Neural cell (in vitro differentiated cells): ENCODE measurements at regions not wholly inside any gene's neighbourhood (a gene's known extent, or its start where the extent isn't known, plus 50 kb on each side); places are given as distances from the start of the nearest gene placed in this dataset.

ENCODE experiments used
- H2AFZ ChIP-seq: fragments of 200-600, 300-800 bp; sonication (generic), shearing (Covaris generic); 2 replicates; pipeline ENCODE4 v1.6.0; 2014; ENCODE audit warnings: low read depth, mild to moderate bottlenecking, antibody characterized with exemption, low read length, moderate library complexity
- H3F3A ChIP-seq: fragments of 200-600 bp; shearing (Covaris generic); 2 replicates; pipeline ENCODE4 v1.6.1; 2016; ENCODE audit warnings: mild to moderate bottlenecking, moderate library complexity, mixed read lengths, antibody characterized with exemption, low read length; ENCODE audit not compliant: insufficient read depth, poor library complexity, severe bottlenecking
- H3K27ac ChIP-seq: fragments of 200-600, 300-800 bp; sonication (generic), shearing (Covaris generic); 2 replicates; pipeline ENCODE4 v1.5.1; 2014; ENCODE audit warnings: mild to moderate bottlenecking, low read length, moderate library complexity
- H3K27me3 ChIP-seq: fragments of 300-800, 200-600 bp; sonication (generic), shearing (Covaris generic); 2 replicates; pipeline ENCODE4 v1.6.0; 2014; ENCODE audit warnings: mild to moderate bottlenecking, low read depth, low read length, moderate library complexity; ENCODE audit not compliant: insufficient read depth
- H3K36me3 ChIP-seq: fragments of 300-800, 200-600 bp; sonication (generic), shearing (Covaris generic); 2 replicates; pipeline ENCODE4 v1.5.1; 2014; ENCODE audit warnings: mild to moderate bottlenecking, antibody characterized with exemption, low read length, moderate library complexity; ENCODE audit not compliant: insufficient read depth
- H3K4me2 ChIP-seq: fragments of 300-800, 200-600 bp; sonication (generic), shearing (Covaris generic); 2 replicates; pipeline ENCODE4 v1.6.0; 2014; ENCODE audit warnings: mild to moderate bottlenecking, low read length
- H3K4me3 ChIP-seq: fragments of 300-800, 200-600 bp; sonication (generic), shearing (Covaris generic); 2 replicates; pipeline ENCODE4 v1.5.1; 2014; ENCODE audit warnings: mild to moderate bottlenecking, low read length, moderate library complexity
- H3K79me2 ChIP-seq: fragments of 200-600 bp; shearing (Covaris generic); replicated peaks from 2 replicates; pipeline ENCODE4 v1.6.0; 2014; ENCODE audit warnings: mild to moderate bottlenecking, low read length, moderate library complexity; ENCODE audit not compliant: insufficient read depth
- H3K9ac ChIP-seq: fragments of 300-800, 200-600 bp; sonication (generic), shearing (Covaris generic); 2 replicates; pipeline ENCODE4 v1.6.1; 2016; ENCODE audit warnings: mild to moderate bottlenecking, low read length, mixed read lengths
- H3K9me2 ChIP-seq: fragments of 200-600 bp; shearing (Covaris generic); 2 replicates; pipeline ENCODE4 v1.6.1; 2016; ENCODE audit warnings: mild to moderate bottlenecking, low read length, mixed read lengths; ENCODE audit not compliant: insufficient read depth
- H3K9me3 ChIP-seq: fragments of 200-600, 300-800 bp; sonication (generic), shearing (Covaris generic); 2 replicates; pipeline ENCODE4 v1.6.1; 2016; ENCODE audit warnings: mild to moderate bottlenecking, mixed run types, low read length, moderate library complexity, mixed read lengths
- H4K20me1 ChIP-seq: fragments of 200-600 bp; shearing (Covaris generic); 2 replicates; pipeline ENCODE4 v1.6.1; 2016; ENCODE audit warnings: mild to moderate bottlenecking, mixed run types; ENCODE audit not compliant: insufficient read depth
- EP300 ChIP-seq: fragments of 450-650 bp; conservative IDR thresholded peaks from 2 replicates; pipeline ENCODE4 v1.6.1; 2014; ENCODE audit warnings: antibody characterized with exemption, mild to moderate bottlenecking, moderate library complexity; ENCODE audit not compliant: poor library complexity, severe bottlenecking
- EZH2 ChIP-seq: fragments of 200-600, 300-800 bp; shearing (Covaris generic), sonication (generic); IDR thresholded peaks from 2 replicates; pipeline ENCODE4 v1.6.1; 2014; ENCODE audit warnings: antibody characterized with exemption, low read length, borderline replicate concordance, mild to moderate bottlenecking; ENCODE audit not compliant: insufficient read depth, poor library complexity, severe bottlenecking
- MXI1 ChIP-seq: fragments of 450-650 bp; conservative IDR thresholded peaks from 2 replicates; pipeline ENCODE4 v1.6.1; 2014; ENCODE audit warnings: antibody characterized with exemption, mild to moderate bottlenecking; ENCODE audit not compliant: poor library complexity, severe bottlenecking
- POLR2AphosphoS5 ChIP-seq: IDR thresholded peaks from 2 replicates; pipeline ENCODE4 v1.6.1; 2012
- RAD21 ChIP-seq: fragments of 450-650 bp; conservative IDR thresholded peaks from 2 replicates; pipeline ENCODE4 v1.6.1; 2014; ENCODE audit warnings: antibody characterized with exemption, mild to moderate bottlenecking, moderate library complexity
- SMC3 ChIP-seq: fragments of 450-650 bp; conservative IDR thresholded peaks from 2 replicates; pipeline ENCODE4 v1.6.1; 2014; ENCODE audit warnings: antibody characterized with exemption, mild to moderate bottlenecking, moderate library complexity; ENCODE audit not compliant: poor library complexity
- TAF1 ChIP-seq: IDR thresholded peaks from 2 replicates; pipeline ENCODE4 v1.6.1; 2012; ENCODE audit warnings: low read depth
- TF ChIP-seq, protein P1 (sequence below): fragments of 450-650 bp; IDR thresholded peaks from 2 replicates; pipeline ENCODE4 v1.5.1; 2014; ENCODE audit warnings: antibody characterized with exemption, mild to moderate bottlenecking, moderate library complexity; ENCODE audit not compliant: poor library complexity, severe bottlenecking
- TF ChIP-seq, protein P2 (sequence below): IDR thresholded peaks from 2 replicates; pipeline ENCODE4 v1.6.1; 2012; ENCODE audit warnings: borderline replicate concordance

DNA sequence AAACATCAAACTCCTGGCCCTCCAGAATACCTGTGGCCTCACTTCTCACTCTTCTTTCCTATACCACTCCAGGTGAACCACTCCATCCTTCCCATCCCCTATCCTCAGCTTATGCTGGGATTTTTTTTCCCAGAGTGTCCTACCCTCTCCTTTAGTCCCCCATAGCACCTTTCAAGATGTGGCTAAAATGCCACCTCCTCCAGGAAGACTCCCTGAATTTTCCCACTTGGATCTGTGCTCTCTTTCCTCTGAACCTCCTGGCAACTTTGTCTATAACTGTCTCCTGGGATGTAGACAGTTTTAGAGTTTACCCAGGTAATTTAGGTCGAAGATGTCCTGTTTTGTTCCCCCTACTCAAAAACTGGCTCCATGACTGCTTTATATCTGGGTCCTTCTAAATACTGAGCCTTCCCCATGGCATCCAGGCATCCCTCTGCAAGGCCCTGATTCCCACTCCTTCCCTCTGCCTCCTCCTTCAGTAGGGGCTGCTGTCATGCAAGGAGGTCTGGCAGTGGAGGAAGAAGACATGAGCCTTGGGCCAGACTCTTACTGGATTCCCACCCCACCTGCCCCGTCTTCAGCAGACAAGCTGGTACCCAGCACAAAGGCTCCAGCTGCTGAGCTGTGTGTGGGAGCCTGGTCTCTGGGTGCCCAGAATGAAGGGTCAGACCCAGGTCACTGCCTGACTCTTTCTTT, 161.5 kb downstream of the SMAD6 start:
- Histone ChIP-seq H3K27me3 (no peaks in the 10 kb centered on the region), H3K27ac (no peak overlapping the region), H3K4me2 (no peak overlapping the region), H4K20me1 (no peaks in the 10 kb centered on the region), H3F3A (no peaks in the 10 kb centered on the region), H3K36me3 (no peaks in the 10 kb centered on the region), H3K9me2 (no peaks in the 10 kb centered on the region), H3K9me3 (no peaks in the 10 kb centered on the region), H3K79me2 (no peaks in the 10 kb centered on the region), H3K9ac (no peak overlapping the region), H2AFZ (no peak overlapping the region), H3K4me3 (no peak overlapping the region)
- no peak for TF ChIP-seq EZH2
- TF ChIP-seq TAF1: no peak
- TF ChIP-seq MXI1: no peak
- TF ChIP-seq, protein P1, sequence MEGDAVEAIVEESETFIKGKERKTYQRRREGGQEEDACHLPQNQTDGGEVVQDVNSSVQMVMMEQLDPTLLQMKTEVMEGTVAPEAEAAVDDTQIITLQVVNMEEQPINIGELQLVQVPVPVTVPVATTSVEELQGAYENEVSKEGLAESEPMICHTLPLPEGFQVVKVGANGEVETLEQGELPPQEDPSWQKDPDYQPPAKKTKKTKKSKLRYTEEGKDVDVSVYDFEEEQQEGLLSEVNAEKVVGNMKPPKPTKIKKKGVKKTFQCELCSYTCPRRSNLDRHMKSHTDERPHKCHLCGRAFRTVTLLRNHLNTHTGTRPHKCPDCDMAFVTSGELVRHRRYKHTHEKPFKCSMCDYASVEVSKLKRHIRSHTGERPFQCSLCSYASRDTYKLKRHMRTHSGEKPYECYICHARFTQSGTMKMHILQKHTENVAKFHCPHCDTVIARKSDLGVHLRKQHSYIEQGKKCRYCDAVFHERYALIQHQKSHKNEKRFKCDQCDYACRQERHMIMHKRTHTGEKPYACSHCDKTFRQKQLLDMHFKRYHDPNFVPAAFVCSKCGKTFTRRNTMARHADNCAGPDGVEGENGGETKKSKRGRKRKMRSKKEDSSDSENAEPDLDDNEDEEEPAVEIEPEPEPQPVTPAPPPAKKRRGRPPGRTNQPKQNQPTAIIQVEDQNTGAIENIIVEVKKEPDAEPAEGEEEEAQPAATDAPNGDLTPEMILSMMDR: no peak

DNA sequence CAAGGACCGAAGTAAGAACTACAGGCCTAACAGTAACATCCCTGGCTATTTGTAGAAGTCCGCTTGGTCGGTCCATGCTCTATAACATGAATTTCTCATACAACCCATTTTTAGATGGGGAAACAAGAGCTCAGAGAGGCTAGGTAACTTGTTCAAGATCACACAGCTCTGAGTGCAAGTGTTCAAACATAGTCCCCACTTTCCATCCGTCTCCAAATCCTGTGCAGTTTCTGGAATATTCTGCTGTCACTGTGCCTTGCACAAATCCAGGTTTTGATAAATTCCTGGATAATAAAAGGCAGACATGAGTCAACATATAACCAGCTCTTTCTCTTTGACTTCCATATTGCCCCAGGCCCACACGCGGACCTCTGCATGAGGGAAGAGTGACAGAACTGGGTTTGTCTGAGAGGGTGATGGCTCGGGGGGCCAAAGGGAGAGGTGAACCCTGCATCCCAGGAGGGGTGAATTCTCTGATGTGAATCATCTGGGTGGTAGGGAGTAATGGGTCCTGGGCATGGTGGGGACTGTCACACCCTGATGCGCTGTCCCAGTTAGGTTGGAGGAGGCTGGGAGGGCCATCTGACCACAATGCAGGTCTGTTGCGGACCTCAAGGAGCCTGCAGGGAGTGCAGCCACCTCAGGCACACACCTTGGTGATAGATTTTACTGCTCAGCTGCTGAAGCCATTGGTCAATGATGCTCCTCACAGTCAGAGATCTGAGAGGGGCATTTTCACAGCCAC, 162.2 kb downstream of the SMAD6 start:
- Histone ChIP-seq H4K20me1 (no peaks in the 10 kb centered on the region), H3K9me2 (no peaks in the 10 kb centered on the region), H3K27ac (no peak overlapping the region), H3K4me2 (no peak overlapping the region), H3K79me2 (no peaks in the 10 kb centered on the region), H3K9me3 (no peaks in the 10 kb centered on the region), H2AFZ (no peak overlapping the region), H3F3A (no peaks in the 10 kb centered on the region), H3K27me3 (no peaks in the 10 kb centered on the region), H3K36me3 (no peaks in the 10 kb centered on the region), H3K9ac (no peak overlapping the region), H3K4me3 (no peak overlapping the region)
- TF ChIP-seq EP300 (no peak), RAD21 (no peak), TAF1 (no peak), SMC3 (no peak), MXI1 (no peak), POLR2AphosphoS5 (no peak), EZH2 (no peak)
- TF ChIP-seq, protein P2, sequence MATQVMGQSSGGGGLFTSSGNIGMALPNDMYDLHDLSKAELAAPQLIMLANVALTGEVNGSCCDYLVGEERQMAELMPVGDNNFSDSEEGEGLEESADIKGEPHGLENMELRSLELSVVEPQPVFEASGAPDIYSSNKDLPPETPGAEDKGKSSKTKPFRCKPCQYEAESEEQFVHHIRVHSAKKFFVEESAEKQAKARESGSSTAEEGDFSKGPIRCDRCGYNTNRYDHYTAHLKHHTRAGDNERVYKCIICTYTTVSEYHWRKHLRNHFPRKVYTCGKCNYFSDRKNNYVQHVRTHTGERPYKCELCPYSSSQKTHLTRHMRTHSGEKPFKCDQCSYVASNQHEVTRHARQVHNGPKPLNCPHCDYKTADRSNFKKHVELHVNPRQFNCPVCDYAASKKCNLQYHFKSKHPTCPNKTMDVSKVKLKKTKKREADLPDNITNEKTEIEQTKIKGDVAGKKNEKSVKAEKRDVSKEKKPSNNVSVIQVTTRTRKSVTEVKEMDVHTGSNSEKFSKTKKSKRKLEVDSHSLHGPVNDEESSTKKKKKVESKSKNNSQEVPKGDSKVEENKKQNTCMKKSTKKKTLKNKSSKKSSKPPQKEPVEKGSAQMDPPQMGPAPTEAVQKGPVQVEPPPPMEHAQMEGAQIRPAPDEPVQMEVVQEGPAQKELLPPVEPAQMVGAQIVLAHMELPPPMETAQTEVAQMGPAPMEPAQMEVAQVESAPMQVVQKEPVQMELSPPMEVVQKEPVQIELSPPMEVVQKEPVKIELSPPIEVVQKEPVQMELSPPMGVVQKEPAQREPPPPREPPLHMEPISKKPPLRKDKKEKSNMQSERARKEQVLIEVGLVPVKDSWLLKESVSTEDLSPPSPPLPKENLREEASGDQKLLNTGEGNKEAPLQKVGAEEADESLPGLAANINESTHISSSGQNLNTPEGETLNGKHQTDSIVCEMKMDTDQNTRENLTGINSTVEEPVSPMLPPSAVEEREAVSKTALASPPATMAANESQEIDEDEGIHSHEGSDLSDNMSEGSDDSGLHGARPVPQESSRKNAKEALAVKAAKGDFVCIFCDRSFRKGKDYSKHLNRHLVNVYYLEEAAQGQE: no peak
- TF ChIP-seq, protein P1: no peak
